K562 (cell line): ENCODE measurements at regions not wholly inside any gene's neighbourhood (a gene's known extent, or its start where the extent isn't known, plus 50 kb on each side); places are given as distances from the start of the nearest gene placed in this dataset.

Experiments used
- CHAMP1 ChIP-seq: fragments of 450-650 bp; IDR thresholded peaks from 2 replicates; pipeline ENCODE4 v1.6.1; 2016; ENCODE audit warnings: mild to moderate bottlenecking
- CTBP1 ChIP-seq: fragments of 450-650 bp; IDR thresholded peaks from 2 replicates; pipeline ENCODE4 v1.6.1; 2016; ENCODE audit warnings: borderline replicate concordance
- ZNF609 ChIP-seq: sonication (generic); formaldehyde crosslinking; IDR thresholded peaks from 2 replicates; pipeline ENCODE4 v1.8.1; 2023; ENCODE audit warnings: missing genetic modification reagents, mild to moderate bottlenecking, borderline replicate concordance
- ZNF699 ChIP-seq: fragments of 250-450 bp; sonication (Bioruptor Pico); IDR thresholded peaks from 2 replicates; pipeline ENCODE4 v1.8.0; 2021; ENCODE audit warnings: mild to moderate bottlenecking, moderate library complexity; ENCODE audit not compliant: insufficient replicate concordance

GRCh38 chr3:20376665-20377217 lies 190.7 kb upstream of the SGO1 start (continued):
- TF ChIP-seq ZNF609 (CRISPR knock-in tag): no peak
- no peak for TF ChIP-seq ZNF699 (CRISPR knock-in tag)
- no peak for TF ChIP-seq CHAMP1
- no peak for TF ChIP-seq CTBP1
